ENCODE measurements at regions not wholly inside any gene's neighbourhood (a gene's known extent, or its start where the extent isn't known, plus 50 kb on each side); places are given as distances from the start of the nearest gene placed in this dataset.

DNA sequence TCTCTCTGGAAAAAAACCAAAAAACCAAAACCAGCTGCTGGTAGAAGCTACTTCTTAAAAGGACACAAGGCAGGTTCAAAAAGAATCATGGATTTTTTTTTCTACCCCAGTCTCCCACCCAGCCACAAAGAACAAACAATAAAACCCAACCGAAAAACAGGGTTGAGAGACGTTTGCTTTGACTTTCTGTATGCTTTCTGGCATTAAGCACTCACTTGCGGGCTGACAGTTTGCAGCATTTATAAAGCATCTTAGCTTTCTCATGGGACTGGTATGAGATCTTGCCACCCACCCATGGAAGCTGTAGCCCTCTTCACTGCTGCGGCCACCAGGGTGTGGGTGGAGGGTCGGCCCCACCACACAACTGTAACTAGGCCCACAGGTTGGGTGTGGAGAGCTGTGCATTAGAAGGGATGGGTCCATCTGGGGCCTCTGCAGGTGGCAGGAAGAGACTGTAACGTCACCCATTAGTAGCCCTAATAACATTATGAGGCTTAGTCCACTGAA is 165.7 kb downstream of the RHOU start:
- no peak overlapping the region for H3K27ac Mint-ChIP-seq
- peaks cover 4% of the 10 kb centered on the region for H3K27me3 Mint-ChIP-seq (ENCODE audit: low read depth)
- H3K4me3 Mint-ChIP-seq (ENCODE audit: low read depth) = no peak overlapping the region
- intact Hi-C loops (cut with micrococcal nuclease) = no loop called here
- H3K9me3 Mint-ChIP-seq = no peaks in the 10 kb centered on the region
- no peaks in the 10 kb centered on the region for H3K4me1 Mint-ChIP-seq (ENCODE audit: low read depth)
- no peaks in the 10 kb centered on the region for H3K36me3 Mint-ChIP-seq (ENCODE audit: low read depth)
- no peak for DNase-seq (ENCODE audit: low spot score)

GRCh38 chr1:228901936-228902681 is 166.8 kb downstream of the RHOU start:
- intact Hi-C loops (cut with micrococcal nuclease) = no loop called here
- Mint-ChIP-seq H3K27ac (no peak overlapping the region), H3K36me3 (ENCODE audit: low read depth) (no peaks in the 10 kb centered on the region), H3K9me3 (no peaks in the 10 kb centered on the region), H3K27me3 (ENCODE audit: low read depth) (peaks cover 7% of the 10 kb centered on the region), H3K4me3 (ENCODE audit: low read depth) (no peak overlapping the region), H3K4me1 (ENCODE audit: low read depth) (no peaks in the 10 kb centered on the region)
- no peak for DNase-seq (ENCODE audit: low spot score)

DNA sequence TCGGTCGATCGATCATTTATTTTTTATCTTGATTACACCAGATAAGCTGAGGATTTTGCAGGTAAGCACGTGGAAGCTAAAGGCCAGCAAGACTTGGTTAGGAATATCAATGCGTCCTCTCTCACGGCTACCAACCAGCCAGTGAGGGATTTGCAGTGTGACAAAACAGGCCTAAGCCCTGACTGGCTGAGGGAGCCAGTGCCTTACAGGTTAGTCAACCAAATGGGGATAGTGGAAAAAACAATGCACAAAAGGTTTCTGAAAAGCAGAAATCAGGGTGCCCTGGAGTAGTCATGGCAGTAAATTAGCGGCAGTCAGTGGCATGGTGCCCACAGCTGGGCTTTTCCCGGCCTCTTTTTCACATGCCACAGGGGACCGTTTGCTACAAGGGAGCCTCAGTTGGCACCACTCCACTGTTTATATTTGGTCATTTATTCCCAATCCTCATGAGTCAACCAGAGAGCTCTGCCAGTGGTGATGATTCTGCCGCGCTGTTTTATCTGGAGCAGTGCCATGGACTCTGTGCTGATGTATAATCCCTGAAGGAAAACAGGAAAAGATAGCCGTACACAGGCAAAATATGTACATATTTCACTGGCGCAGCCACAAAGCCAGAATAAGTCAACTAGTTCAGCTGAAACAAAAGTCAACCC is 167.6 kb downstream of the RHOU start:
- no peak for DNase-seq (ENCODE audit: low spot score)
- Mint-ChIP-seq H3K4me1 (ENCODE audit: low read depth) (no peaks in the 10 kb centered on the region), H3K4me3 (ENCODE audit: low read depth) (no peak overlapping the region), H3K9me3 (no peaks in the 10 kb centered on the region), H3K36me3 (ENCODE audit: low read depth) (no peaks in the 10 kb centered on the region), H3K27me3 (ENCODE audit: low read depth) (peaks cover 8% of the 10 kb centered on the region), H3K27ac (no peak overlapping the region)
- intact Hi-C loops (cut with micrococcal nuclease) = no loop called here

DNA sequence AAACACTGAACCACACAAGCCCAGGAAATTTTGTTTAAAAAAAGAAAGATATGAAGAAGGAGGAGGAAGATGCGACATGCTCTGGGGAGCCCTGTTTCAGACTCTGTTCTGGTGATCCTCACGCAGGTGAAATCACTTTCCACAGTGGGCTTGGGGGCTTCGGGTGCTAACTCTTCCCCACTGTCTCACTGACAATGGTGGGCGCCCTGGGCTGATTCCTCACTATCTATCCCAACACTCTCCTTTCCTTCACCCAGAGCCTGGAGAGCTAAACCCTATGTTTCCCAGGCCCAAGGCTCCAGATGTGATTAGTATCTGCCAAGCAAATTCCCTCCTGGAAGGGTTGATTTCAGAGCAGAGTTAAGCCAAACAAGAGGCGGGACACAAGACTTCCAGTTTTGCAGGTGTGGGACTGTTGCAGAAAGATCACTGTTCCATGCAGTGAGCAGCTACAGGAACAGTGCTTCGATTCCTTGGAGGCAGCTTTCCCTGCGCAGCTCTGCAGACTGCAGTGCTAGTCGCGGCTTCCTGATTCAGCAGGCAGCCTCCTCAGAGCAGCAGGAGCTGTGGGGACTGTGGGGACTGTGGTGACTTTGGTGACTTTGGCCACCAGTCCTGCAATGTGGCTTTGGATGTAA is 168.3 kb downstream of the RHOU start:
- H3K4me1 Mint-ChIP-seq (ENCODE audit: low read depth) = no peaks in the 10 kb centered on the region
- no peak overlapping the region for H3K27ac Mint-ChIP-seq
- DNase-seq (ENCODE audit: low spot score) = no peak
- no peaks in the 10 kb centered on the region for H3K9me3 Mint-ChIP-seq
- no peak overlapping the region for H3K4me3 Mint-ChIP-seq (ENCODE audit: low read depth)
- peaks cover 10% of the 10 kb centered on the region for H3K27me3 Mint-ChIP-seq (ENCODE audit: low read depth)
- intact Hi-C loops (cut with micrococcal nuclease) = no loop called here
- no peaks in the 10 kb centered on the region for H3K36me3 Mint-ChIP-seq (ENCODE audit: low read depth)

- Mint-ChIP-seq H3K4me1 (ENCODE audit: low read depth) (no peaks in the 10 kb centered on the region), H3K36me3 (ENCODE audit: low read depth) (no peaks in the 10 kb centered on the region), H3K27me3 (ENCODE audit: low read depth) (peaks cover 10% of the 10 kb centered on the region), H3K27ac (no peak overlapping the region), H3K4me3 (ENCODE audit: low read depth) (no peak overlapping the region), H3K9me3 (no peaks in the 10 kb centered on the region)
- intact Hi-C loops (cut with micrococcal nuclease) = no loop called here
- DNase-seq (ENCODE audit: low spot score) = no peak
Observed at GRCh38 chr1:228904222-228904621, 168.9 kb downstream of the RHOU start.

- no peak overlapping the region for H3K4me3 Mint-ChIP-seq (ENCODE audit: low read depth)
- no peaks in the 10 kb centered on the region for H3K4me1 Mint-ChIP-seq (ENCODE audit: low read depth)
- H3K36me3 Mint-ChIP-seq (ENCODE audit: low read depth) = no peaks in the 10 kb centered on the region
- H3K27me3 Mint-ChIP-seq (ENCODE audit: low read depth) = peaks cover 14% of the 10 kb centered on the region
- H3K27ac Mint-ChIP-seq = no peak overlapping the region
- no peaks in the 10 kb centered on the region for H3K9me3 Mint-ChIP-seq
- DNase-seq (ENCODE audit: low spot score) = no peak
- intact Hi-C loops (cut with micrococcal nuclease) = no loop called here
Observed at GRCh38 chr1:228905701-228906101, 170.4 kb downstream of the RHOU start.

- Mint-ChIP-seq H3K27me3 (ENCODE audit: low read depth) (peaks cover 14% of the 10 kb centered on the region), H3K9me3 (no peaks in the 10 kb centered on the region), H3K4me1 (ENCODE audit: low read depth) (no peaks in the 10 kb centered on the region), H3K27ac (no peak overlapping the region), H3K4me3 (ENCODE audit: low read depth) (no peak overlapping the region), H3K36me3 (ENCODE audit: low read depth) (no peaks in the 10 kb centered on the region)
- no peak for DNase-seq (ENCODE audit: low spot score)
- intact Hi-C loops (cut with micrococcal nuclease) = no loop called here
Observed at GRCh38 chr1:228906223-228906860, 171.1 kb downstream of the RHOU start.

- Mint-ChIP-seq H3K36me3 (ENCODE audit: low read depth) (no peaks in the 10 kb centered on the region), H3K27ac (no peak overlapping the region), H3K4me3 (ENCODE audit: low read depth) (no peak overlapping the region), H3K9me3 (no peaks in the 10 kb centered on the region), H3K27me3 (ENCODE audit: low read depth) (peaks cover 8% of the 10 kb centered on the region), H3K4me1 (ENCODE audit: low read depth) (no peaks in the 10 kb centered on the region)
- DNase-seq (ENCODE audit: low spot score) = no peak
- intact Hi-C loops (cut with micrococcal nuclease) = no loop called here
Observed at GRCh38 chr1:228911225-228912210, 176.2 kb downstream of the RHOU start.

- Mint-ChIP-seq H3K27ac (no peak overlapping the region), H3K4me1 (ENCODE audit: low read depth) (no peaks in the 10 kb centered on the region), H3K27me3 (ENCODE audit: low read depth) (peaks cover 3% of the 10 kb centered on the region), H3K9me3 (no peaks in the 10 kb centered on the region), H3K4me3 (ENCODE audit: low read depth) (no peak overlapping the region), H3K36me3 (ENCODE audit: low read depth) (no peaks in the 10 kb centered on the region)
- intact Hi-C loops (cut with micrococcal nuclease) = no loop called here
- no peak for DNase-seq (ENCODE audit: low spot score)
Observed at GRCh38 chr1:228913626-228914414, 178.5 kb downstream of the RHOU start.

DNA sequence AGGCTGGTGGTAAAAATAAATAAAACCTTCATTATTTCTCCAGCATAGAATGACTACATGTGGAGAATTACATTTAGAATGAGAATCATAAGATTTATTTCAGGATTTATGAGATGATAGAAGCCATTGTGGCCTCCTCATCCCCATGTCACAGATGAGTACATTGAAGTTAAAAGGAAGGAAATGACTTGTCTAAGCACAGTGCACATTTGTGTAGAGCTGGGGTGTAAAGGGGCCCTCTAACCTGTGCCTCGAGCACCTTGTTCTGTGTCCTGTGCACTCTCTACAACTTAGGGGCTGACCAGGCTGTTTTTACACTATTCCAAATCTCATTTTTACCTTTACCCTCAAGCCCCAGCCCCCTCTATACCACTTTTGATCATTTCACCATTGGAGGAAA is 179.4 kb downstream of the RHOU start:
- no peak overlapping the region for H3K27ac Mint-ChIP-seq
- no peaks in the 10 kb centered on the region for H3K4me1 Mint-ChIP-seq (ENCODE audit: low read depth)
- no peaks in the 10 kb centered on the region for H3K9me3 Mint-ChIP-seq
- H3K36me3 Mint-ChIP-seq (ENCODE audit: low read depth) = no peaks in the 10 kb centered on the region
- H3K27me3 Mint-ChIP-seq (ENCODE audit: low read depth) = peaks cover 2% of the 10 kb centered on the region
- no peak overlapping the region for H3K4me3 Mint-ChIP-seq (ENCODE audit: low read depth)
- intact Hi-C loops (cut with micrococcal nuclease) = no loop called here
- no peak for DNase-seq (ENCODE audit: low spot score)

GRCh38 chr1:228917342-228917741 is 182.1 kb downstream of the RHOU start:
- intact Hi-C loops (cut with micrococcal nuclease) = no loop called here
- DNase-seq (ENCODE audit: low spot score) = no peak
- H3K4me3 Mint-ChIP-seq (ENCODE audit: low read depth) = no peak overlapping the region
- no peak overlapping the region for H3K27ac Mint-ChIP-seq
- no peaks in the 10 kb centered on the region for H3K4me1 Mint-ChIP-seq (ENCODE audit: low read depth)
- no peaks in the 10 kb centered on the region for H3K36me3 Mint-ChIP-seq (ENCODE audit: low read depth)
- H3K9me3 Mint-ChIP-seq = no peaks in the 10 kb centered on the region
- H3K27me3 Mint-ChIP-seq (ENCODE audit: low read depth) = no peaks in the 10 kb centered on the region
